Endothelial cell (in vitro differentiated cells): ENCODE measurements at regions not wholly inside any gene's neighbourhood (a gene's known extent, or its start where the extent isn't known, plus 50 kb on each side); places are given as distances from the start of the nearest gene placed in this dataset.

ENCODE experiments used
- DNase-seq: peaks from one replicate; pipeline ENCODE4 v3.0.0; 2021; ENCODE audit warnings: low spot score
- H3K27ac Mint-ChIP-seq: one replicate; pipeline ENCODE4 v1.8.0; 2021; ENCODE audit warnings: mixed read lengths, inconsistent platforms; ENCODE audit not compliant: unreplicated experiment
- H3K27me3 Mint-ChIP-seq: one replicate; pipeline ENCODE4 v1.8.0; 2021; ENCODE audit warnings: mild to moderate bottlenecking, moderate library complexity, mixed read lengths, inconsistent platforms; ENCODE audit not compliant: unreplicated experiment
- H3K36me3 Mint-ChIP-seq: one replicate; pipeline ENCODE4 v1.8.0; 2021; ENCODE audit warnings: mild to moderate bottlenecking, low read depth, mixed read lengths, inconsistent platforms; ENCODE audit not compliant: unreplicated experiment
- H3K4me1 Mint-ChIP-seq: one replicate; pipeline ENCODE4 v1.8.0; 2021; ENCODE audit warnings: mild to moderate bottlenecking, mixed read lengths, inconsistent platforms; ENCODE audit not compliant: unreplicated experiment
- H3K4me3 Mint-ChIP-seq: one replicate; pipeline ENCODE4 v1.8.0; 2021; ENCODE audit warnings: mild to moderate bottlenecking, mixed read lengths, inconsistent platforms; ENCODE audit not compliant: unreplicated experiment
- H3K9me3 Mint-ChIP-seq: one replicate; pipeline ENCODE4 v1.8.0; 2021; ENCODE audit warnings: mixed read lengths, inconsistent platforms; ENCODE audit not compliant: unreplicated experiment
- CTCF ChIP-seq: fragments of 200-600 bp; sonication (generic); IDR thresholded peaks from one replicate; pipeline ENCODE4 v1.5.0; 2021; ENCODE audit warnings: antibody characterized with exemption; ENCODE audit not compliant: unreplicated experiment

GRCh38 chr9:115790520-115790919 is 363.1 kb upstream of the PAPPA start:
- no peak for DNase-seq
- TF ChIP-seq CTCF, result no peak
- H3K4me3 Mint-ChIP-seq, result no peak overlapping the region
- H3K36me3 Mint-ChIP-seq, result no peaks in the 10 kb centered on the region
- no peaks in the 10 kb centered on the region for H3K27me3 Mint-ChIP-seq
- H3K9me3 Mint-ChIP-seq, result no peaks in the 10 kb centered on the region
- peaks cover 8% of the 10 kb centered on the region for H3K4me1 Mint-ChIP-seq
- H3K27ac Mint-ChIP-seq, result no peak overlapping the region

- Mint-ChIP-seq H3K27me3 (no peaks in the 10 kb centered on the region), H3K4me3 (no peak overlapping the region), H3K36me3 (no peaks in the 10 kb centered on the region), H3K4me1 (no peaks in the 10 kb centered on the region), H3K9me3 (no peaks in the 10 kb centered on the region), H3K27ac (no peak overlapping the region)
- no peak for TF ChIP-seq CTCF
- DNase-seq, result no peak
Measured at GRCh38 chr9:115794921-115795475, 358.6 kb upstream of the PAPPA start.

- TF ChIP-seq CTCF, result no peak
- Mint-ChIP-seq H3K27me3 (no peaks in the 10 kb centered on the region), H3K4me3 (no peak overlapping the region), H3K9me3 (no peaks in the 10 kb centered on the region), H3K27ac (no peak overlapping the region), H3K4me1 (no peaks in the 10 kb centered on the region), H3K36me3 (no peaks in the 10 kb centered on the region)
- DNase-seq, result no peak
Measured at GRCh38 chr9:115799734-115800133, 353.9 kb upstream of the PAPPA start.

- H3K27ac Mint-ChIP-seq, result no peak overlapping the region
- no peaks in the 10 kb centered on the region for H3K27me3 Mint-ChIP-seq
- TF ChIP-seq CTCF, result no peak
- no peaks in the 10 kb centered on the region for H3K9me3 Mint-ChIP-seq
- DNase-seq, result no peak
- peaks cover 7% of the 10 kb centered on the region for H3K4me1 Mint-ChIP-seq
- no peaks in the 10 kb centered on the region for H3K36me3 Mint-ChIP-seq
- no peak overlapping the region for H3K4me3 Mint-ChIP-seq
Measured at GRCh38 chr9:115804206-115804605, 349.4 kb upstream of the PAPPA start.

GRCh38 chr9:115808108-115808507 is 345.5 kb upstream of the PAPPA start:
- Mint-ChIP-seq H3K27ac (no peak overlapping the region), H3K4me1 (peaks cover 7% of the 10 kb centered on the region), H3K36me3 (no peaks in the 10 kb centered on the region), H3K4me3 (no peak overlapping the region), H3K9me3 (no peaks in the 10 kb centered on the region), H3K27me3 (peaks cover 2% of the 10 kb centered on the region)
- TF ChIP-seq CTCF, result no peak
- no peak for DNase-seq
